ENCODE measurements at regions not wholly inside any gene's neighbourhood (a gene's known extent, or its start where the extent isn't known, plus 50 kb on each side); places are given as distances from the start of the nearest gene placed in this dataset.
"Not testable (repeated sequence)": the region's sequence is repeated elsewhere in the genome, so short reads cannot be mapped to it uniquely, and the experiment has no call there.

DNA sequence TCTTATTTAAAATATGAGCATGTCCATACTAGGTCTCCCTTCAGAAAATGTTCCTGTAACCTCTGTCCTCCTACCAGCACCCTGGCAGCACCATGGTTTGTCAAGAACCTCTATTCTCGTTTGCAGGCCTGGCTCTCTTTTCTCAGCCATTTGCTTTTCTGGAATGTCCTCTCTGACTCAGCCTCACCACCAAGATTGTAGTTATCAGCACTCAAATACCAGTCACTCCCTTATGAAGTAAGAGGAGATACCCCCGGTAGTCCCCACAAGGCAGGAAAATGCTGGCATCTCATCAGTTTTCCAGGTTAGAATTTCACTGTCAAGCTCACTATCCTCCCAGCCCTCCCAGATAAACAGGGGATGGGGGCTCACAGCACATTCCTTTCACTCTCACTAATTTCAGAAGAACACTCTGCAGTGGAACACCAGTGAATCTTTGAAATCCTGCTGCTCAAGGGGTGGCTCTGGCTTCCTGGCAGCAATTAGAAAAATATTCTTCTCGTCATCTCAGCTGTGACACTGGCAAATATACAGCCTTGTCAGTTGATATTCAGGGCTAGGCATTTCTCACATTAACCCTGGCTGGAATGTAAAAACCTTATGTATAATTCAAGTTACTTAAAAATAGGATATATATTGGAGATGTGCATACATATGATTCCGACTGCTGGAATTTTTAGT is 129.2 kb downstream of the TBX18 start:
- Histone ChIP-seq H4K91ac (ENCODE audit: low read depth, low read length, poor library complexity) (no peak overlapping the region), H3K4me3 (ENCODE audit: low read length in 2 of 2) (no peak overlapping the region), H4K8ac (ENCODE audit: low read depth, low read length) (no peak overlapping the region), H3K4me2 (ENCODE audit: insufficient read depth, low read length, poor library complexity, severe bottlenecking) (no peak overlapping the region), H3K9me3 (replicated peaks in 1 of 2; ENCODE audit: control insufficient read depth in 2 of 2, insufficient read depth in 1 of 2, low read depth in 1 of 2, low read length in 2 of 2) (no peaks in the 10 kb centered on the region), H3K27ac (replicated peaks; ENCODE audit: low read length) (no peak overlapping the region), H3K36me3 (replicated peaks in 1 of 2; ENCODE audit: control insufficient read depth in 2 of 2, insufficient read depth in 2 of 2, low read length in 2 of 2) (no peaks in the 10 kb centered on the region), H2BK15ac (ENCODE audit: low read length) (no peak overlapping the region), H3K4ac (ENCODE audit: low read length) (no peak overlapping the region), H3K27me3 (ENCODE audit: control insufficient read depth in 3 of 3, insufficient read depth in 3 of 3, low read depth in 1 of 3, low read length in 3 of 3) (no peaks in the 10 kb centered on the region), H3K4me1 (ENCODE audit: control insufficient read depth in 2 of 2, insufficient read depth in 1 of 2, low read depth in 1 of 2, low read length in 2 of 2) (no peaks in the 10 kb centered on the region), H2AK5ac (ENCODE audit: low read depth, low read length) (no peak overlapping the region), H2BK5ac (ENCODE audit: low read length) (no peak overlapping the region), H2AFZ (ENCODE audit: low read length) (no peak overlapping the region), H3K14ac (ENCODE audit: low read length) (no peak overlapping the region), H3K9ac (ENCODE audit: low read depth, low read length, poor library complexity) (no peak overlapping the region), H3K23ac (ENCODE audit: low read depth, low read length, poor library complexity) (no peak overlapping the region), H3K79me1 (ENCODE audit: low read depth, low read length) (no peaks in the 10 kb centered on the region), H2BK12ac (ENCODE audit: low read length) (no peak overlapping the region), H2BK120ac (ENCODE audit: low read depth, low read length) (no peak overlapping the region), H3K18ac (ENCODE audit: low read length) (no peak overlapping the region)
- WGBS, 2 donors (ENCODE audit: extremely low coverage in 2 of 2, insufficient read length in 2 of 2, insufficient replicate concordance in 1 of 2) = no CpG with 5 or more reads among the region's 4 CpGs
- DNase-seq (ENCODE audit: low spot score) = no peak

DNA sequence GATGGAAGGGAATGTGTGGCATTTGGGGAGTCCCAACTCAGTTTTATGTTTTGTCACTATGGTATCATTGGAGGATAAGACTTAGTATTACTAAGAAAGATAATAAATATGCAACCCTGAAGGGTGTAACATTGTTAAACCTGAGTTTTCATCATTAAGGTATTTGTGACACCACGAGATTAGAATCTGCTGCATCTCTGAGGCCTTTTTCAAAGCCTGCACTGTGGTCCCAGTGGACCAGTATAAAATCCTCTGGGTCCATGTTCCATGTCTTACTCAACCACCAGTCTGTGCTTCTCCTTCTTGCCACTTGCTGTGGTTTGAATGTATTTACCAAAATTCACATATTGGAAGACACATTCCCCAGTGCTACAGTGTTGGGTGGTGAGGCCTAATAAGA is 130.6 kb downstream of the TBX18 start:
- Histone ChIP-seq H3K79me1 (ENCODE audit: low read depth, low read length) (no peaks in the 10 kb centered on the region), H3K27ac (replicated peaks; ENCODE audit: low read length) (no peak overlapping the region)
- no CpG with 5 or more reads among the region's 1 CpG for WGBS, 2 donors (ENCODE audit: extremely low coverage in 2 of 2, insufficient read length in 2 of 2, insufficient replicate concordance in 1 of 2)

DNA sequence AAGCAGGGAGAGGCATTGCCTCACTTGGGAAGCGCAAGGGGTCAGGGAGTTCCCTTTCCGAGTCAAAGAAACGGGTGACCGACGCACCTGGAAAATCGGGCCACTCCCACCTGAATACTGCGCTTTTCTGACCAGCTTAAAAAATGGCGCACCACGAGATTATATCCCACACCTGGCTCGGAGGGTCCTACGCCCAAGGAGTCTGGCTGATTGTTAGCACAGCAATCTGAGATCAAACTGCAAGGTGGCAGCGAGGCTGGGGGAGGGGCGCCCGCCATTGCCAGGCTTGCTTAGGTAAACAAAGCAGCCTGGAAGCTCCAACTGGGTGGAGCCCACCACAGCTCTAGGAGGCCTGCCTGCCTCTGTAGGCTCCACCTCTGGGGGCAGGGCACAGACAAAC is 137.9 kb downstream of the TBX18 start:
- H3K4me1 ChIP-seq (ENCODE audit: control insufficient read depth in 2 of 2, insufficient read depth in 1 of 2, low read depth in 1 of 2, low read length in 2 of 2); H3K27ac ChIP-seq (replicated peaks; ENCODE audit: low read length); H4K8ac ChIP-seq (ENCODE audit: low read depth, low read length); H2BK12ac ChIP-seq (ENCODE audit: low read length); H4K91ac ChIP-seq (ENCODE audit: low read depth, low read length, poor library complexity); H2BK15ac ChIP-seq (ENCODE audit: low read length); H3K4ac ChIP-seq (ENCODE audit: low read length); H3K23ac ChIP-seq (ENCODE audit: low read depth, low read length, poor library complexity); H3K9ac ChIP-seq (ENCODE audit: low read depth, low read length, poor library complexity); H3K36me3 ChIP-seq (replicated peaks in 1 of 2; ENCODE audit: control insufficient read depth in 2 of 2, insufficient read depth in 2 of 2, low read length in 2 of 2); H3K4me2 ChIP-seq (ENCODE audit: insufficient read depth, low read length, poor library complexity, severe bottlenecking); H2AFZ ChIP-seq (ENCODE audit: low read length); H3K18ac ChIP-seq (ENCODE audit: low read length); H2BK120ac ChIP-seq (ENCODE audit: low read depth, low read length); H2AK5ac ChIP-seq (ENCODE audit: low read depth, low read length); H3K9me3 ChIP-seq (replicated peaks in 1 of 2; ENCODE audit: control insufficient read depth in 2 of 2, insufficient read depth in 1 of 2, low read depth in 1 of 2, low read length in 2 of 2); H3K79me1 ChIP-seq (ENCODE audit: low read depth, low read length); H3K14ac ChIP-seq (ENCODE audit: low read length); H3K4me3 ChIP-seq (ENCODE audit: low read length in 2 of 2); H2BK5ac ChIP-seq (ENCODE audit: low read length); H3K27me3 ChIP-seq (ENCODE audit: control insufficient read depth in 3 of 3, insufficient read depth in 3 of 3, low read depth in 1 of 3, low read length in 3 of 3); DNase-seq (ENCODE audit: low spot score): not testable (repeated sequence)
- no CpG with 5 or more reads among the region's 14 CpGs for WGBS, 2 donors (ENCODE audit: extremely low coverage in 2 of 2, insufficient read length in 2 of 2, insufficient replicate concordance in 1 of 2)

More for the DNA sequence above, 130.6 kb downstream of the TBX18 start:
- no peaks in the 10 kb centered on the region for H3K27me3 ChIP-seq (ENCODE audit: control insufficient read depth in 3 of 3, insufficient read depth in 3 of 3, low read depth in 1 of 3, low read length in 3 of 3)
- no peaks in the 10 kb centered on the region for H3K9me3 ChIP-seq (replicated peaks in 1 of 2; ENCODE audit: control insufficient read depth in 2 of 2, insufficient read depth in 1 of 2, low read depth in 1 of 2, low read length in 2 of 2)
- H3K36me3 ChIP-seq (replicated peaks in 1 of 2; ENCODE audit: control insufficient read depth in 2 of 2, insufficient read depth in 2 of 2, low read length in 2 of 2) = no peaks in the 10 kb centered on the region
- no peak overlapping the region for H2BK5ac ChIP-seq (ENCODE audit: low read length)
- no peak overlapping the region for H3K9ac ChIP-seq (ENCODE audit: low read depth, low read length, poor library complexity)
- H3K4me3 ChIP-seq (ENCODE audit: low read length in 2 of 2) = no peak overlapping the region
- no peak overlapping the region for H3K4ac ChIP-seq (ENCODE audit: low read length)
- no peak overlapping the region for H3K18ac ChIP-seq (ENCODE audit: low read length)
- no peak overlapping the region for H2AK5ac ChIP-seq (ENCODE audit: low read depth, low read length)
- H2AFZ ChIP-seq (ENCODE audit: low read length) = no peak overlapping the region
- no peak overlapping the region for H4K91ac ChIP-seq (ENCODE audit: low read depth, low read length, poor library complexity)
- H3K4me1 ChIP-seq (ENCODE audit: control insufficient read depth in 2 of 2, insufficient read depth in 1 of 2, low read depth in 1 of 2, low read length in 2 of 2) = no peaks in the 10 kb centered on the region
- no peak overlapping the region for H2BK15ac ChIP-seq (ENCODE audit: low read length)
- no peak overlapping the region for H3K4me2 ChIP-seq (ENCODE audit: insufficient read depth, low read length, poor library complexity, severe bottlenecking)
- no peak overlapping the region for H3K23ac ChIP-seq (ENCODE audit: low read depth, low read length, poor library complexity)
- no peak overlapping the region for H2BK12ac ChIP-seq (ENCODE audit: low read length)
- H4K8ac ChIP-seq (ENCODE audit: low read depth, low read length) = no peak overlapping the region
- no peak overlapping the region for H3K14ac ChIP-seq (ENCODE audit: low read length)
- no peak overlapping the region for H2BK120ac ChIP-seq (ENCODE audit: low read depth, low read length)
- DNase-seq (ENCODE audit: low spot score) = no peak

DNA sequence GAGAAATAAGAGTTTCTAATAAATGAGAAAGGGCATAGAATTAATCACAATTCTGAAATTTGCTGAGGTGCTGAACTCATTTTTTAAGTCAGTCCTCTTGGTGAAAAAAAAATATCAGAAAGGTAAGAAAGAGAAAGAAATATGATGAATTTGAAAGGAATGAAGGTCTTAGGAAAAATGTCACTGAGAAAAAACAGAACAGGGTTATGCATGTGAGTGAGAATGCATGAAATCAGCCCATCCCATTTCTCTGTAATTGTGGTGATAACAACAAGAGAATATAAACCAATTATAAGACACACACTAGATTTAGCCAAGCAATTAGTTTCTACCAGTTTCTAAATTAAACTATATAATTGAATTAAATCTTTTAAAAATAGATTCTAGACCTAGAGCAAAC is 138.9 kb downstream of the TBX18 start:
- Histone ChIP-seq H4K91ac (ENCODE audit: low read depth, low read length, poor library complexity) (no peak overlapping the region), H3K9me3 (replicated peaks in 1 of 2; ENCODE audit: control insufficient read depth in 2 of 2, insufficient read depth in 1 of 2, low read depth in 1 of 2, low read length in 2 of 2) (no peaks in the 10 kb centered on the region), H3K4ac (ENCODE audit: low read length) (no peak overlapping the region), H3K18ac (ENCODE audit: low read length) (no peak overlapping the region), H3K79me1 (ENCODE audit: low read depth, low read length) (no peaks in the 10 kb centered on the region), H3K4me3 (ENCODE audit: low read length in 2 of 2) (no peak overlapping the region), H2BK15ac (ENCODE audit: low read length) (no peak overlapping the region), H3K4me1 (ENCODE audit: control insufficient read depth in 2 of 2, insufficient read depth in 1 of 2, low read depth in 1 of 2, low read length in 2 of 2) (no peaks in the 10 kb centered on the region), H3K23ac (ENCODE audit: low read depth, low read length, poor library complexity) (no peak overlapping the region), H3K14ac (ENCODE audit: low read length) (no peak overlapping the region), H3K27me3 (ENCODE audit: control insufficient read depth in 3 of 3, insufficient read depth in 3 of 3, low read depth in 1 of 3, low read length in 3 of 3) (no peaks in the 10 kb centered on the region), H3K4me2 (ENCODE audit: insufficient read depth, low read length, poor library complexity, severe bottlenecking) (no peak overlapping the region), H2BK120ac (ENCODE audit: low read depth, low read length) (no peak overlapping the region), H3K36me3 (replicated peaks in 1 of 2; ENCODE audit: control insufficient read depth in 2 of 2, insufficient read depth in 2 of 2, low read length in 2 of 2) (no peaks in the 10 kb centered on the region), H3K27ac (replicated peaks; ENCODE audit: low read length) (no peak overlapping the region), H2BK5ac (ENCODE audit: low read length) (no peak overlapping the region), H2BK12ac (ENCODE audit: low read length) (no peak overlapping the region), H4K8ac (ENCODE audit: low read depth, low read length) (no peak overlapping the region), H2AFZ (ENCODE audit: low read length) (no peak overlapping the region), H2AK5ac (ENCODE audit: low read depth, low read length) (no peak overlapping the region), H3K9ac (ENCODE audit: low read depth, low read length, poor library complexity) (no peak overlapping the region)
- DNase-seq (ENCODE audit: low spot score) = no peak

All from neuronal stem cell (in vitro differentiated cells).